ENCODE measurements at regions not wholly inside any gene's neighbourhood (a gene's known extent, or its start where the extent isn't known, plus 50 kb on each side); places are given as distances from the start of the nearest gene placed in this dataset.

DNA sequence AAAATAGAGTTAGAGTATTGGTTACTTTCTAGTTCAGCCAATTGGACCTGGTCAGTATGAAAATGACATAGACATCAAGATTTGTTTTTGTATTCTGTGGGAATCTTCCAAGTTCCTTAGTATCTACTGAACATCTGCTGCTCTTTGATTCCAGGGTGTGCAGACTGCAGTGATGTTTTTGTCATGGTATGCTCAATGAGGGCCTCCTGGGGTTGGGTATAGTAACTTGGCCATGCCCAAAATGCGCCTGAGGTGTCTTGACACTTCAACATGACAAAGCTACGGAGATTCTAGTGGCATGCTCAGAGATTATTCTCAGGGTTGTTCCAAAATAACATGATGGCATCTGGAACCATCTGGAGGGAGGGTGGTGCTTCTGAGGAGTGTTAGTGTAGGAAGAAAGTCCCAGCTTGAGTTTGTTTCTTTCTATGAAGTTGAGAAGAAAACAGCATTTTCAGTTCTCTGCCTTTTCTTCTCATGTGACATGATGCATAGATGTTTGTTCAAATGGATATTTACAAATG, 313.5 kb upstream of the TBL1XR1 start:
- TF ChIP-seq, protein P1, sequence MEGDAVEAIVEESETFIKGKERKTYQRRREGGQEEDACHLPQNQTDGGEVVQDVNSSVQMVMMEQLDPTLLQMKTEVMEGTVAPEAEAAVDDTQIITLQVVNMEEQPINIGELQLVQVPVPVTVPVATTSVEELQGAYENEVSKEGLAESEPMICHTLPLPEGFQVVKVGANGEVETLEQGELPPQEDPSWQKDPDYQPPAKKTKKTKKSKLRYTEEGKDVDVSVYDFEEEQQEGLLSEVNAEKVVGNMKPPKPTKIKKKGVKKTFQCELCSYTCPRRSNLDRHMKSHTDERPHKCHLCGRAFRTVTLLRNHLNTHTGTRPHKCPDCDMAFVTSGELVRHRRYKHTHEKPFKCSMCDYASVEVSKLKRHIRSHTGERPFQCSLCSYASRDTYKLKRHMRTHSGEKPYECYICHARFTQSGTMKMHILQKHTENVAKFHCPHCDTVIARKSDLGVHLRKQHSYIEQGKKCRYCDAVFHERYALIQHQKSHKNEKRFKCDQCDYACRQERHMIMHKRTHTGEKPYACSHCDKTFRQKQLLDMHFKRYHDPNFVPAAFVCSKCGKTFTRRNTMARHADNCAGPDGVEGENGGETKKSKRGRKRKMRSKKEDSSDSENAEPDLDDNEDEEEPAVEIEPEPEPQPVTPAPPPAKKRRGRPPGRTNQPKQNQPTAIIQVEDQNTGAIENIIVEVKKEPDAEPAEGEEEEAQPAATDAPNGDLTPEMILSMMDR (IDR thresholded peaks at IDR 0.05): no peak
- no peak for TF ChIP-seq ATF1 (CRISPR knock-in tag; IDR thresholded peaks at IDR 0.05)
- no peak for TF ChIP-seq NFYB (CRISPR knock-in tag; conservative IDR thresholded peaks at IDR 0.05; ENCODE audit: low read depth)
- TF ChIP-seq, protein P2, sequence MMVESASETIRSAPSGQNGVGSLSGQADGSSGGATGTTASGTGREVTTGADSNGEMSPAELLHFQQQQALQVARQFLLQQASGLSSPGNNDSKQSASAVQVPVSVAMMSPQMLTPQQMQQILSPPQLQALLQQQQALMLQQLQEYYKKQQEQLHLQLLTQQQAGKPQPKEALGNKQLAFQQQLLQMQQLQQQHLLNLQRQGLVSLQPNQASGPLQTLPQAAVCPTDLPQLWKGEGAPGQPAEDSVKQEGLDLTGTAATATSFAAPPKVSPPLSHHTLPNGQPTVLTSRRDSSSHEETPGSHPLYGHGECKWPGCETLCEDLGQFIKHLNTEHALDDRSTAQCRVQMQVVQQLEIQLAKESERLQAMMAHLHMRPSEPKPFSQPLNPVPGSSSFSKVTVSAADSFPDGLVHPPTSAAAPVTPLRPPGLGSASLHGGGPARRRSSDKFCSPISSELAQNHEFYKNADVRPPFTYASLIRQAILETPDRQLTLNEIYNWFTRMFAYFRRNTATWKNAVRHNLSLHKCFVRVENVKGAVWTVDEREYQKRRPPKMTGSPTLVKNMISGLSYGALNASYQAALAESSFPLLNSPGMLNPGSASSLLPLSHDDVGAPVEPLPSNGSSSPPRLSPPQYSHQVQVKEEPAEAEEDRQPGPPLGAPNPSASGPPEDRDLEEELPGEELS (CRISPR knock-in tag; IDR thresholded peaks at IDR 0.05): no peak
- TF ChIP-seq ZBTB21 (CRISPR knock-in tag; IDR thresholded peaks at IDR 0.05; ENCODE audit: borderline replicate concordance): no peak
- no peak for TF ChIP-seq CREM (CRISPR knock-in tag; IDR thresholded peaks at IDR 0.05)
- TF ChIP-seq CREB1 (CRISPR knock-in tag; IDR thresholded peaks at IDR 0.05): no peak
- TF ChIP-seq FOXJ3 (CRISPR knock-in tag; IDR thresholded peaks at IDR 0.05; ENCODE audit: borderline replicate concordance): no peak
- TF ChIP-seq, protein P3, sequence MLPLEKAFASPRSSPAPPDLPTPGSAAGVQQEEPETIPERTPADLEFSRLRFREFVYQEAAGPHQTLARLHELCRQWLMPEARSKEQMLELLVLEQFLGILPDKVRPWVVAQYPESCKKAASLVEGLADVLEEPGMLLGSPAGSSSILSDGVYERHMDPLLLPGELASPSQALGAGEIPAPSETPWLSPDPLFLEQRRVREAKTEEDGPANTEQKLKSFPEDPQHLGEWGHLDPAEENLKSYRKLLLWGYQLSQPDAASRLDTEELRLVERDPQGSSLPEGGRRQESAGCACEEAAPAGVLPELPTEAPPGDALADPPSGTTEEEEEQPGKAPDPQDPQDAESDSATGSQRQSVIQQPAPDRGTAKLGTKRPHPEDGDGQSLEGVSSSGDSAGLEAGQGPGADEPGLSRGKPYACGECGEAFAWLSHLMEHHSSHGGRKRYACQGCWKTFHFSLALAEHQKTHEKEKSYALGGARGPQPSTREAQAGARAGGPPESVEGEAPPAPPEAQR (CRISPR knock-in tag; IDR thresholded peaks at IDR 0.05): no peak
- TF ChIP-seq, protein P4, sequence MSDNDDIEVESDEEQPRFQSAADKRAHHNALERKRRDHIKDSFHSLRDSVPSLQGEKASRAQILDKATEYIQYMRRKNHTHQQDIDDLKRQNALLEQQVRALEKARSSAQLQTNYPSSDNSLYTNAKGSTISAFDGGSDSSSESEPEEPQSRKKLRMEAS (CRISPR knock-in tag; IDR thresholded peaks at IDR 0.05): no peak
